GM12872 (cell line): ENCODE measurements at regions not wholly inside any gene's neighbourhood (a gene's known extent, or its start where the extent isn't known, plus 50 kb on each side); places are given as distances from the start of the nearest gene placed in this dataset.

ENCODE experiments used
- CTCF ChIP-seq: IDR thresholded peaks from 3 replicates; pipeline ENCODE4 v1.5.1; 2011; ENCODE audit warnings: low read depth, mild to moderate bottlenecking, low read length, moderate library complexity; ENCODE audit not compliant: insufficient read depth

- no peak for TF ChIP-seq CTCF
These were observed 338.0 kb downstream of the TDRD15 start for GRCh38 chr2:21461754-21462240.

GRCh38 chr2:21466341-21466927 is 342.7 kb downstream of the TDRD15 start:
- TF ChIP-seq CTCF = no peak

GRCh38 chr2:21467280-21467818 is 343.6 kb downstream of the TDRD15 start:
- TF ChIP-seq CTCF = no peak

- TF ChIP-seq CTCF = no peak
These were observed 344.1 kb downstream of the TDRD15 start for GRCh38 chr2:21467910-21468309.

- no peak for TF ChIP-seq CTCF
These were observed 344.9 kb downstream of the TDRD15 start for GRCh38 chr2:21468624-21469023.

- no peak for TF ChIP-seq CTCF
These were observed 345.4 kb downstream of the TDRD15 start for GRCh38 chr2:21469158-21469557.

GRCh38 chr2:21469564-21469963 is 345.8 kb downstream of the TDRD15 start:
- TF ChIP-seq CTCF = no peak

GRCh38 chr2:21480162-21480561 is 356.4 kb downstream of the TDRD15 start:
- TF ChIP-seq CTCF = no peak
